ENCODE measurements at regions not wholly inside any gene's neighbourhood (a gene's known extent, or its start where the extent isn't known, plus 50 kb on each side); places are given as distances from the start of the nearest gene placed in this dataset.
A peak's percentile ranks its signal among the peaks of the same experiment; 100 is the strongest.

DNA sequence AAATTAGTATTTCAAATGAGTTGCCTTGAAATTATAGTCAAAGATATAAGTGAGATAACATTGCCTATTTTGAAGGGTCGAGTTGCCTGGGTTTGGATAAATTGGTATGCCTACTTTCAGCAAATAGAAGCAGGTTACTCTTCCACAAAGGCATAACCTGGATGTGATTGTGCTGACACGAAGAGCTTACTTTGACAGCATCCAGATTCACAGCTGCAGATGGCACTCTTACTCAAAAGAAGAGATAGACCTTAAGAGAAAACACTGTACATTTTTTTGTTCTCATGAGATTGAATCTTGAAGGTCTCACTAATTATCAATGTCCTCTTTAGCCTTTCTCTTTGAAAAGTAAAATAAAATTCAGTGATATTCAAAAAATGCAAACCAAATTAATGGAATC is 1338.7 kb downstream of the REEP3 start:
- Histone ChIP-seq H3K36me3 (ENCODE audit: control insufficient read depth, insufficient read depth, low read length) (0 out of 2 replicates have a peak, but pooled peaks cover 1% of the 10 kb centered on the region), H3K9me3 (no peaks in the 10 kb centered on the region), H3K27me3 (replicated peaks; ENCODE audit: control insufficient read depth, insufficient read depth, low read length) (no peaks in the 10 kb centered on the region), H3K4me1 (0 out of 2 replicates have a peak, but pooled peaks cover 2% of the 10 kb centered on the region), H3K4me3 (ENCODE audit: low read depth, low read length) (no peak overlapping the region)
- BruUV-seq (replicated peaks) = no TSS peak
- TF ChIP-seq, protein P1, sequence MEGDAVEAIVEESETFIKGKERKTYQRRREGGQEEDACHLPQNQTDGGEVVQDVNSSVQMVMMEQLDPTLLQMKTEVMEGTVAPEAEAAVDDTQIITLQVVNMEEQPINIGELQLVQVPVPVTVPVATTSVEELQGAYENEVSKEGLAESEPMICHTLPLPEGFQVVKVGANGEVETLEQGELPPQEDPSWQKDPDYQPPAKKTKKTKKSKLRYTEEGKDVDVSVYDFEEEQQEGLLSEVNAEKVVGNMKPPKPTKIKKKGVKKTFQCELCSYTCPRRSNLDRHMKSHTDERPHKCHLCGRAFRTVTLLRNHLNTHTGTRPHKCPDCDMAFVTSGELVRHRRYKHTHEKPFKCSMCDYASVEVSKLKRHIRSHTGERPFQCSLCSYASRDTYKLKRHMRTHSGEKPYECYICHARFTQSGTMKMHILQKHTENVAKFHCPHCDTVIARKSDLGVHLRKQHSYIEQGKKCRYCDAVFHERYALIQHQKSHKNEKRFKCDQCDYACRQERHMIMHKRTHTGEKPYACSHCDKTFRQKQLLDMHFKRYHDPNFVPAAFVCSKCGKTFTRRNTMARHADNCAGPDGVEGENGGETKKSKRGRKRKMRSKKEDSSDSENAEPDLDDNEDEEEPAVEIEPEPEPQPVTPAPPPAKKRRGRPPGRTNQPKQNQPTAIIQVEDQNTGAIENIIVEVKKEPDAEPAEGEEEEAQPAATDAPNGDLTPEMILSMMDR (IDR thresholded peaks at IDR 0.05; ENCODE audit: insufficient read depth in 1 of 2, low read depth in 1 of 2, low read length in 1 of 2, severe bottlenecking in 1 of 2, unreplicated experiment in 1 of 2) = peak; percentile 35 to 72
- H3K36me3 Mint-ChIP-seq (ENCODE audit: insufficient read depth, unreplicated experiment) = no peaks in the 10 kb centered on the region
- peak in 1 of 2 experiments; percentile 46 for DNase-seq
- H3K27me3 Mint-ChIP-seq (ENCODE audit: insufficient read depth, unreplicated experiment) = no peaks in the 10 kb centered on the region
- H3K4me3 Mint-ChIP-seq (ENCODE audit: unreplicated experiment) = no peak overlapping the region
- intact Hi-C loops (cut with micrococcal nuclease; ENCODE audit: unreplicated experiment) = loop anchor here (1.0 to 10.0 kb wide), 3 partner anchors 95 to 465 kb away; no protein-coding TSS in a partner anchor
- ChIA-PET CTCF (interaction anchor here (1.0 kb wide), 2 partner anchors 499 to 1321 kb away, joined by 3 read pairs; no protein-coding TSS in a partner anchor), POLR2A (no interaction called here)
- H3K9me3 Mint-ChIP-seq (ENCODE audit: unreplicated experiment) = peaks cover 12% of the 10 kb centered on the region
- H3K27ac Mint-ChIP-seq (ENCODE audit: unreplicated experiment) = no peak overlapping the region
- H3K4me1 Mint-ChIP-seq (ENCODE audit: low read depth, unreplicated experiment) = no peaks in the 10 kb centered on the region

DNA sequence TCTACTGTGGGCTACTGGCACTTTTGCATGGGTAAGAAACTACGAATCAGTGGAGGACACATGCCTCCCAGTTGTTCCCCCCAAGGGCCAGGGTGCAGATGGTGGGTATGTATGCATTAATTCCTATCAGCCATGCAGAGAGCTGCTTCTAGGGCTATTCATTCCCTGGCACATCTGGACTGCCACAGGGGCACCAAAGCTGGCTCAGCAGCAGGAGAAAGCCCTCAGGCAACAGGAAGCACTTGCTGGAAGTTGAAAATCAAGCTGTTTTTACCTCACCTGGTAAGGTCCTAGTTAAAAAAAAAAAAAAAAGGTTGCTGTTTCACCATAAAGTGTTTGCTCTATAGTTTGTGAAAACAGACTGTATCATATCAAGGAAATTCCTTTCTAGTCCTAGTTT is 1342.6 kb downstream of the REEP3 start:
- H3K4me1 Mint-ChIP-seq (ENCODE audit: low read depth, unreplicated experiment) = peaks cover 24% of the 10 kb centered on the region
- H3K27ac Mint-ChIP-seq (ENCODE audit: unreplicated experiment) = no peak overlapping the region
- BruUV-seq (replicated peaks) = no TSS peak
- ChIA-PET POLR2A (no interaction called here), CTCF (no interaction called here)
- peaks cover 11% of the 10 kb centered on the region for H3K9me3 ChIP-seq
- no peaks in the 10 kb centered on the region for H3K27me3 Mint-ChIP-seq (ENCODE audit: insufficient read depth, unreplicated experiment)
- H3K36me3 Mint-ChIP-seq (ENCODE audit: insufficient read depth, unreplicated experiment) = no peaks in the 10 kb centered on the region
- peaks cover 23% of the 10 kb centered on the region for H3K4me1 ChIP-seq
- intact Hi-C loops (cut with micrococcal nuclease; ENCODE audit: unreplicated experiment) = loop anchor here (10.0 kb wide), 2 partner anchors 91 to 461 kb away; no protein-coding TSS in a partner anchor
- H3K4me3 Mint-ChIP-seq (ENCODE audit: unreplicated experiment) = no peak overlapping the region
- peaks cover 28% of the 10 kb centered on the region for H3K9me3 Mint-ChIP-seq (ENCODE audit: unreplicated experiment)
- H3K4me3 ChIP-seq (ENCODE audit: low read depth, low read length) = no peak overlapping the region
- H3K36me3 ChIP-seq (ENCODE audit: control insufficient read depth, insufficient read depth, low read length) = 0 out of 2 replicates have a peak, but pooled peaks cover 1% of the 10 kb centered on the region
- no peak for DNase-seq
- TF ChIP-seq, protein P1 (IDR thresholded peaks at IDR 0.05; ENCODE audit: insufficient read depth in 1 of 2, low read depth in 1 of 2, low read length in 1 of 2, severe bottlenecking in 1 of 2, unreplicated experiment in 1 of 2) = no peak
- H3K27me3 ChIP-seq (replicated peaks; ENCODE audit: control insufficient read depth, insufficient read depth, low read length) = no peaks in the 10 kb centered on the region

DNA sequence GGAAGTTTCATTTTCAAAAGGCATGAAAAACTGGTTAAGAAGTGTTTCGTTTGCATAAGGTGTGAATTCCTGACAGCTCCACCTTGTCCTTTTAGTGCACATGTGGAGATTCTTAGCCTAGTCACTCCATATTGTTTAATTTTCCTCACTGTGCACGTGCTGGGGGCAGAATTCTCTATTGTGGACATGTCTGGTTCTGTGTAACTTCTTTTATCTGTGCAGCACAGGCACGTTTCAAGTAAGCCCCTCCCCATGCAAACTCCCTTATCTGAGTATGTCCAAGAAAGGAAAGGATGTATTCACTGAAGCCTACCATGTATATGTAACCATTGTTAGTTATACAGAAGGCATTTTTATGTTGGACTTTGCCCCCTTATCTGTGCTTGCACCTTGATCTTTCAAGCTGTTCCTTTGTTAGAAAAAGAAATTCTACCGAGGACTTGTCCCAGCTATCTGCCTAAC is 1346.3 kb downstream of the REEP3 start:
- POLR2A ChIA-PET = no interaction called here
- H3K27me3 ChIP-seq (replicated peaks; ENCODE audit: control insufficient read depth, insufficient read depth, low read length) = no peaks in the 10 kb centered on the region
- peak; percentile 94 for DNase-seq
- BruUV-seq (replicated peaks) = no TSS peak
- H3K27me3 Mint-ChIP-seq (ENCODE audit: insufficient read depth, unreplicated experiment) = no peaks in the 10 kb centered on the region
- TF ChIP-seq, protein P1 (IDR thresholded peaks at IDR 0.05; ENCODE audit: insufficient read depth in 1 of 2, low read depth in 1 of 2, low read length in 1 of 2, severe bottlenecking in 1 of 2, unreplicated experiment in 1 of 2) = no peak
- H3K4me1 ChIP-seq = peaks cover 35% of the 10 kb centered on the region
- no peaks in the 10 kb centered on the region for H3K36me3 Mint-ChIP-seq (ENCODE audit: insufficient read depth, unreplicated experiment)
- H3K36me3 ChIP-seq (ENCODE audit: control insufficient read depth, insufficient read depth, low read length) = no peaks in the 10 kb centered on the region
- CTCF ChIA-PET = no interaction called here
- peaks cover 48% of the 10 kb centered on the region for H3K9me3 Mint-ChIP-seq (ENCODE audit: unreplicated experiment)
- H3K9me3 ChIP-seq = peaks cover 18% of the 10 kb centered on the region
- H3K27ac Mint-ChIP-seq (ENCODE audit: unreplicated experiment) = peak overlapping the region; percentile 79
- peaks cover 40% of the 10 kb centered on the region for H3K4me1 Mint-ChIP-seq (ENCODE audit: low read depth, unreplicated experiment)
- intact Hi-C loops (cut with micrococcal nuclease; ENCODE audit: unreplicated experiment) = loop anchor here (1.0 to 10.0 kb wide), 8 partner anchors 39 to 703 kb away; no protein-coding TSS in a partner anchor
- H3K4me3 ChIP-seq (ENCODE audit: low read depth, low read length) = no peak overlapping the region
- H3K4me3 Mint-ChIP-seq (ENCODE audit: unreplicated experiment) = peak overlapping the region; percentile 25

Measured in Caco-2 (cell line).